Left ventricle myocardium inferior (tissue), 1 donor: ENCODE measurements at regions not wholly inside any gene's neighbourhood (a gene's known extent, or its start where the extent isn't known, plus 50 kb on each side); places are given as distances from the start of the nearest gene placed in this dataset.

Experiments
- DNase-seq: peaks from one replicate; pipeline ENCODE4 v3.0.0-alpha.2; 2020
- H3K27ac ChIP-seq: fragments of 200-600 bp; replicated peaks from 2 replicates; pipeline ENCODE4 v1.8.0; 2021
- H3K27me3 ChIP-seq: fragments of 200-600 bp; 2 replicates; pipeline ENCODE4 v1.8.0; 2021; ENCODE audit warnings: low read depth
- H3K36me3 ChIP-seq: fragments of 200-600 bp; 2 replicates; pipeline ENCODE4 v1.8.0; 2021
- H3K4me1 ChIP-seq: fragments of 200-600 bp; 2 replicates; pipeline ENCODE4 v1.8.0; 2021
- H3K4me3 ChIP-seq: fragments of 200-600 bp; 2 replicates; pipeline ENCODE4 v1.8.0; 2021; ENCODE audit warnings: mild to moderate bottlenecking, moderate library complexity
- H3K9me3 ChIP-seq: fragments of 200-600 bp; replicated peaks from 2 replicates; pipeline ENCODE4 v1.8.0; 2021
- CTCF ChIP-seq: fragments of 200-600 bp; IDR thresholded peaks from 2 replicates; pipeline ENCODE4 v1.8.0; 2021; ENCODE audit warnings: antibody characterized with exemption, mild to moderate bottlenecking, borderline replicate concordance
- intact Hi-C: fragments of 100-400 bp; cut with micrococcal nuclease; formaldehyde crosslinking; loops from one replicate; pipeline ENCODE4 v1.11.0; 2022
- donor health status: DM: no; HTN: yes; CAD: no; lungs with severe emphysema.

- intact Hi-C loops: no loop called here
- Histone ChIP-seq H3K4me1 (no peaks in the 10 kb centered on the region), H3K27ac (no peak overlapping the region), H3K36me3 (no peaks in the 10 kb centered on the region), H3K27me3 (no peaks in the 10 kb centered on the region), H3K9me3 (peaks cover 10% of the 10 kb centered on the region), H3K4me3 (no peak overlapping the region)
- no peak for TF ChIP-seq CTCF
- DNase-seq: no peak
Observed at GRCh38 chr5:99636663-99637062, 707.9 kb upstream of the CHD1 start.

GRCh38 chr5:99621772-99622681 is 693.2 kb upstream of the CHD1 start:
- no peak for DNase-seq
- TF ChIP-seq CTCF: no peak

GRCh38 chr5:99617335-99617734 is 688.5 kb upstream of the CHD1 start:
- no peak for TF ChIP-seq CTCF
- Histone ChIP-seq H3K4me3 (no peak overlapping the region), H3K36me3 (no peaks in the 10 kb centered on the region), H3K27me3 (no peaks in the 10 kb centered on the region), H3K4me1 (no peaks in the 10 kb centered on the region), H3K27ac (no peak overlapping the region), H3K9me3 (no peaks in the 10 kb centered on the region)
- intact Hi-C loops: no loop called here
- no peak for DNase-seq

More at GRCh38 chr5:99621772-99622681, 693.2 kb upstream of the CHD1 start:
- no peak overlapping the region for H3K4me3 ChIP-seq
- H3K9me3 ChIP-seq: peaks cover 25% of the 10 kb centered on the region
- H3K27me3 ChIP-seq: no peaks in the 10 kb centered on the region
- intact Hi-C loops: no loop called here
- no peak overlapping the region for H3K27ac ChIP-seq
- no peaks in the 10 kb centered on the region for H3K36me3 ChIP-seq
- no peaks in the 10 kb centered on the region for H3K4me1 ChIP-seq

- Histone ChIP-seq H3K9me3 (no peaks in the 10 kb centered on the region), H3K4me3 (no peak overlapping the region), H3K36me3 (no peaks in the 10 kb centered on the region), H3K27me3 (no peaks in the 10 kb centered on the region), H3K4me1 (no peaks in the 10 kb centered on the region), H3K27ac (no peak overlapping the region)
- intact Hi-C loops: no loop called here
- DNase-seq: no peak
- TF ChIP-seq CTCF: no peak
Observed at GRCh38 chr5:99614888-99615287, 686.1 kb upstream of the CHD1 start.

- no peaks in the 10 kb centered on the region for H3K36me3 ChIP-seq
- H3K27ac ChIP-seq: no peak overlapping the region
- intact Hi-C loops: no loop called here
- H3K9me3 ChIP-seq: no peaks in the 10 kb centered on the region
- DNase-seq: no peak
- no peak for TF ChIP-seq CTCF
- no peaks in the 10 kb centered on the region for H3K27me3 ChIP-seq
- H3K4me1 ChIP-seq: no peaks in the 10 kb centered on the region
- no peak overlapping the region for H3K4me3 ChIP-seq
Observed at GRCh38 chr5:99607124-99607523, 678.3 kb upstream of the CHD1 start.
